Renal cortical epithelial cell (primary cell): ENCODE measurements at regions not wholly inside any gene's neighbourhood (a gene's known extent, or its start where the extent isn't known, plus 50 kb on each side); places are given as distances from the start of the nearest gene placed in this dataset.
"Not testable (repeated sequence)": the region's sequence is repeated elsewhere in the genome, so short reads cannot be mapped to it uniquely, and the experiment has no call there.

Experiments used
- DNase-seq: peaks from one replicate; pipeline ENCODE4 v3.0.0-alpha.2; 2011; ENCODE audit warnings: low read depth

- DNase-seq = peak; percentile 4
These were observed 393.1 kb upstream of the ATP11B start for GRCh38 chr3:182399978-182400737.

GRCh38 chr3:182400838-182401237 lies 392.5 kb upstream of the ATP11B start:
- DNase-seq = no peak

GRCh38 chr3:182404031-182404430 lies 389.3 kb upstream of the ATP11B start:
- DNase-seq = no peak

- no peak for DNase-seq
These were observed 387.5 kb upstream of the ATP11B start for GRCh38 chr3:182405759-182406158.

GRCh38 chr3:182406786-182407185 lies 386.5 kb upstream of the ATP11B start:
- DNase-seq = no peak

- no peak for DNase-seq
These were observed 383.3 kb upstream of the ATP11B start for GRCh38 chr3:182410051-182410450.

GRCh38 chr3:182412066-182412465 lies 381.2 kb upstream of the ATP11B start:
- DNase-seq = peak; percentile 56

- no peak for DNase-seq
These were observed 380.2 kb upstream of the ATP11B start for GRCh38 chr3:182413061-182413460.

- no peak for DNase-seq
These were observed 379.6 kb upstream of the ATP11B start for GRCh38 chr3:182413682-182414081.

GRCh38 chr3:182414586-182414985 lies 378.7 kb upstream of the ATP11B start:
- DNase-seq = no peak

GRCh38 chr3:182420741-182421140 lies 372.6 kb upstream of the ATP11B start:
- DNase-seq = peak; percentile 72

GRCh38 chr3:182424006-182424405 lies 369.3 kb upstream of the ATP11B start:
- no peak for DNase-seq

- not testable (repeated sequence) for DNase-seq
These were observed 367.2 kb upstream of the ATP11B start for GRCh38 chr3:182425926-182426718.

- DNase-seq = not testable (repeated sequence)
These were observed 361.3 kb upstream of the ATP11B start for GRCh38 chr3:182431972-182432371.

GRCh38 chr3:182435860-182436259 lies 357.4 kb upstream of the ATP11B start:
- DNase-seq = peak; percentile 12

- no peak for DNase-seq
These were observed 356.8 kb upstream of the ATP11B start for GRCh38 chr3:182436547-182436946.

- no peak for DNase-seq
These were observed 354.9 kb upstream of the ATP11B start for GRCh38 chr3:182438398-182438797.

- DNase-seq = no peak
These were observed 353.2 kb upstream of the ATP11B start for GRCh38 chr3:182440101-182440500.

GRCh38 chr3:182445576-182445975 lies 347.7 kb upstream of the ATP11B start:
- DNase-seq = no peak

- no peak for DNase-seq
These were observed 342.1 kb upstream of the ATP11B start for GRCh38 chr3:182450942-182451787.

GRCh38 chr3:182451871-182452270 lies 341.4 kb upstream of the ATP11B start:
- peak; percentile 41 for DNase-seq

- DNase-seq = no peak
These were observed 338.3 kb upstream of the ATP11B start for GRCh38 chr3:182455011-182455410.
